GM10266 (cell line): ENCODE measurements at regions not wholly inside any gene's neighbourhood (a gene's known extent, or its start where the extent isn't known, plus 50 kb on each side); places are given as distances from the start of the nearest gene placed in this dataset.

ENCODE experiments used
- DNase-seq: peaks from one replicate; pipeline ENCODE4 v3.0.0; 2012; ENCODE audit errors: extremely low spot score
- CTCF ChIP-seq: IDR thresholded peaks from 2 replicates; pipeline ENCODE4 v1.5.1; 2012; ENCODE audit warnings: mild to moderate bottlenecking, low read depth; ENCODE audit not compliant: control insufficient read depth, insufficient read depth; ENCODE audit errors: missing control alignments

GRCh38 chr4:120636120-120636630 lies 286.4 kb downstream of the PRDM5 start:
- no peak for TF ChIP-seq CTCF
- no peak for DNase-seq

GRCh38 chr4:120633810-120634209 lies 288.7 kb downstream of the PRDM5 start:
- DNase-seq: no peak
- TF ChIP-seq CTCF: no peak

GRCh38 chr4:120630427-120630826 lies 292.1 kb downstream of the PRDM5 start:
- no peak for TF ChIP-seq CTCF
- no peak for DNase-seq

- DNase-seq: no peak
- TF ChIP-seq CTCF: no peak
Observed at GRCh38 chr4:120629546-120630108, 292.9 kb downstream of the PRDM5 start.

- no peak for TF ChIP-seq CTCF
- DNase-seq: no peak
Observed at GRCh38 chr4:120622601-120623000, 299.9 kb downstream of the PRDM5 start.

- no peak for DNase-seq
- no peak for TF ChIP-seq CTCF
Observed at GRCh38 chr4:120617171-120617570, 305.4 kb downstream of the PRDM5 start.

GRCh38 chr4:120616041-120616440 lies 306.5 kb downstream of the PRDM5 start:
- TF ChIP-seq CTCF: no peak
- DNase-seq: no peak
